ENCODE measurements at regions not wholly inside any gene's neighbourhood (a gene's known extent, or its start where the extent isn't known, plus 50 kb on each side); places are given as distances from the start of the nearest gene placed in this dataset.
"Not testable (repeated sequence)": the region's sequence is repeated elsewhere in the genome, so short reads cannot be mapped to it uniquely, and the experiment has no call there.

- no peak for DNase-seq (ENCODE audit: low read depth)
- H3K4me3 ChIP-seq (ENCODE audit: low read length), result no peak overlapping the region
- no peak for TF ChIP-seq CTCF (conservative IDR thresholded peaks at IDR 0.05; ENCODE audit: low read depth, low read length)
Measured at GRCh38 chr2:220744861-220745260, 827.2 kb downstream of the EPHA4 start.

- no peak for DNase-seq (ENCODE audit: low read depth)
- H3K4me3 ChIP-seq (ENCODE audit: low read length), result no peak overlapping the region
- TF ChIP-seq CTCF (conservative IDR thresholded peaks at IDR 0.05; ENCODE audit: low read depth, low read length), result no peak
Measured at GRCh38 chr2:220745682-220746081, 826.4 kb downstream of the EPHA4 start.

DNA sequence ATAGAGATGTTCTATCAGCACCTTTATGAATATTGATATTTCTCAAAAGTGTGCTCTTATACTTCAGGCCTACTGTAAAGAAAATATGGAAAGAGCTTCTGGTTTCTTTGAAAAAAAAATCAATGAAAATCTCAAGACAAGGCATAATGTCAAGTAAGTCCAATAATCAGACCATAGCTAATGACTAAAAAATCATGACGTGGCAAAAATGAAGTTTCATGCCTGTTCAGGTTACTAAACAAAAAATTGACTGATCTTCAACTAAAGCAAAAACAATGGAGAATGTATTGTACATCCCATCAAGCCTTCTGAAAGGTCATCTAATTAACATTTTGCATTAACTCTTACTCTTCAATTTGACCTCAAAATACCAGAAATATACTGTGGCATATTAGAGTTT is 824.4 kb downstream of the EPHA4 start:
- no peak for TF ChIP-seq CTCF (conservative IDR thresholded peaks at IDR 0.05; ENCODE audit: low read depth, low read length)
- DNase-seq (ENCODE audit: low read depth), result no peak
- no peak overlapping the region for H3K4me3 ChIP-seq (ENCODE audit: low read length)

GRCh38 chr2:220748875-220749479 is 823.1 kb downstream of the EPHA4 start:
- no peak for DNase-seq (ENCODE audit: low read depth)
- no peak for TF ChIP-seq CTCF (conservative IDR thresholded peaks at IDR 0.05; ENCODE audit: low read depth, low read length)
- no peak overlapping the region for H3K4me3 ChIP-seq (ENCODE audit: low read length)

- no peak for TF ChIP-seq CTCF (conservative IDR thresholded peaks at IDR 0.05; ENCODE audit: low read depth, low read length)
- DNase-seq (ENCODE audit: low read depth), result no peak
- H3K4me3 ChIP-seq (ENCODE audit: low read length), result no peak overlapping the region
Measured at GRCh38 chr2:220753486-220753885, 818.6 kb downstream of the EPHA4 start.

DNA sequence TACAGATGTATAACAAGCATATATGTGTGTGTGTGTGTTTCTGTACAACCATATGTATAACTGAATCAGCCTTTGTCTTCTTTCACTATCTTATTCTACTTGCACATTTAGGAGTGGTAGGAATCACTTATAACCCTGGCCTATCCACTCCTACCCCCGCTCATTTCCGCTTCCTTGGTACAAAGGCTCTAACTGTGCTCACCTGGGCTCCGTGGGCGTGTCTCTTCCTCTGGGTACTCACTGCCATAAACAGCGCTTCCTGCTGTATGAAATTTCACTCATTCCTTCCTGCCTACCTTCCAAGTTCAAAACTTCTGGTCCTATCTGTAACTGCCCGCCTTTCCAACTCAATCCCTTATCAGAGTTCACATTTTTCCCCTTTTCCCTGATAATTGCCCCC is 815.5 kb downstream of the EPHA4 start:
- no peak overlapping the region for H3K4me3 ChIP-seq (ENCODE audit: low read length)
- no peak for DNase-seq (ENCODE audit: low read depth)
- TF ChIP-seq CTCF (conservative IDR thresholded peaks at IDR 0.05; ENCODE audit: low read depth, low read length), result no peak

DNA sequence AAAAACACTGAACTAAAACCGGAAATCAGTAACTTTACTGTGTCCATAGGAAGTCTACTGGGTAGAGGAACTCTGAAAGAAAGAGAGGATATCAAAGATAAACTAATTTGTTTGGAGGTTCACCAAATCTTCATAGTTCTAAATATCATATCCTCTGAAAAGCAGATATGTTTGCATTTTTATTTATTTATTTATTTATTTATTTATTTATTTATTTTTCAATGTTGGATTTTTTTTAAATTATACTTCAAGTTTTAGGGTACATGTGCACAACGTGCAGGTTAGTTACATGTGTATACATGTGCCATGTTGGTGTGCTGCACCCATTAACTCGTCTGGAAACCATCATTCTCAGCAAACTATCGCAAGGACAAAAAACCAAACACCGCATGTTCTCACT is 813.7 kb downstream of the EPHA4 start:
- DNase-seq (ENCODE audit: low read depth); H3K4me3 ChIP-seq (ENCODE audit: low read length): not testable (repeated sequence)

DNA sequence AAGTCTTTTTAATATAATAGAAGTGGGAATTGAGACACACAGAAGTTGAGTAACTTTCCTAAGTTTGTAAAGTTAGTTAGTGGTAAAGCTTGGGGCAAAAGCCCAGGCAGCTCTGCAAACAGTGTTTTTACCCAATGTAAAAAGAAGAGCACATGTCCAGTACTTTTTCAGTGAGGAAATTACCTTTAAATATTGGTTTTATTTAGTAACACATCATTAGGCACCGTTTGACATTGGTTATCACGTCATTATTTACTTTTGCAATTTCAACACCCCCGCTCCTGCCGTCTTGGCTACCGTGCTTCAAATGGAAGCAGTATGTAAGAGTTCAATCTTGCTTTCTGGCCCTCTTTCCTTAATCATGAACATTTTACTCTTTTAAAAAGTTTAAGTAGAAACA is 807.9 kb downstream of the EPHA4 start:
- H3K4me3 ChIP-seq (ENCODE audit: low read length), result no peak overlapping the region
- DNase-seq (ENCODE audit: low read depth), result no peak
- no peak for TF ChIP-seq CTCF (conservative IDR thresholded peaks at IDR 0.05; ENCODE audit: low read depth, low read length)
